BJ (cell line): ENCODE measurements at regions not wholly inside any gene's neighbourhood (a gene's known extent, or its start where the extent isn't known, plus 50 kb on each side); places are given as distances from the start of the nearest gene placed in this dataset. TPM values are rescaled to one million over a fixed set of nuclear protein-coding genes. Genes with fewer than 3 reads are reported as not detected.

Source experiments
- CTCF ChIA-PET: fragments of 350-600 bp; formaldehyde crosslinking; extraction: SDS; loops from one replicate; lab custom pipeline; 2021; ENCODE audit warnings: antibody characterized with exemption, inconsistent platforms; lab: Yijun Ruan, JAX
- POLR2A ChIA-PET: fragments of 300-600 bp; sonication (Branson Sonifier 250); formaldehyde crosslinking; extraction: SDS; loops from one replicate; lab custom pipeline; 2021; ENCODE audit warnings: antibody characterized with exemption; lab: Charles Lee
- DNase-seq: peaks from one replicate; pipeline ENCODE4 v3.0.0-alpha.2; 2011; ENCODE audit warnings: low read depth
- H3K27me3 ChIP-seq: 2 replicates; pipeline ENCODE4 v1.6.0; 2011; ENCODE audit warnings: low read length; ENCODE audit not compliant: control insufficient read depth, insufficient read depth
- H3K36me3 ChIP-seq: 2 replicates; pipeline ENCODE4 v1.5.1; 2011; ENCODE audit warnings: low read length; ENCODE audit not compliant: control insufficient read depth, insufficient read depth
- H3K4me3 ChIP-seq: 2 replicates; pipeline ENCODE4 v1.5.1; 2011; ENCODE audit warnings: low read depth, mild to moderate bottlenecking, control low read depth, low read length
- small RNA-seq: library from RNA; depleted of rRNA; stranded (forward); fragments of <200 nt; gene quantifications from one replicate; pipeline ENCODE3, GENCODE V24; 2012; ENCODE audit warnings: low replicate concordance, low read depth; ENCODE audit not compliant: insufficient read length
- TF ChIP-seq, protein P1 (sequence below): IDR thresholded peaks from 2 replicates; pipeline ENCODE4 v1.5.1; 2011; ENCODE audit warnings: low read depth, mild to moderate bottlenecking, control low read depth, inconsistent platforms, low read length, moderate library complexity; ENCODE audit not compliant: insufficient read depth

DNA sequence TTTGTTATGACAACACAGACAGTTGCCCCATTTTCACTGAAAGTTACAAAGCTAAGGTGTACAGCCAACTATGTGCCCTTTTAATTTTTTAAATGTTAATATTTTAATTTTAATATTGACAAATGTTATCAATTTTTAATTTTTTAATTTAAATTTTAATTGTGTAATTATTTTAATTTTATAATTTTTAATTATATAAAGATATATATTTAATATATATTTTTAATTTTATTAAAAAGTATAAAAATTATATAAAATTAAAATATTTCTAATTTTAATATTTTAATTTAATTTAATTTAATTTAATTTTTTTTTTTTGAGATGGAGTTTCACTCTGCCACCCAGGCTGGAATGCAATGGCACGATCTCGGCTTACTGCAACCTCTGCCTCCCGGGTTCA is 52.1 kb upstream of the ATP11B start:
- DNase-seq, result no peak
- ChIA-PET CTCF (interaction anchor here (1.1 kb wide), 1 partner anchor 15 kb away, joined by 3 read pairs; no protein-coding TSS in a partner anchor), POLR2A (no interaction called here)
- H3K36me3 ChIP-seq, result no peaks in the 10 kb centered on the region
- H3K4me3 ChIP-seq, result no peak overlapping the region
- TF ChIP-seq, protein P1, sequence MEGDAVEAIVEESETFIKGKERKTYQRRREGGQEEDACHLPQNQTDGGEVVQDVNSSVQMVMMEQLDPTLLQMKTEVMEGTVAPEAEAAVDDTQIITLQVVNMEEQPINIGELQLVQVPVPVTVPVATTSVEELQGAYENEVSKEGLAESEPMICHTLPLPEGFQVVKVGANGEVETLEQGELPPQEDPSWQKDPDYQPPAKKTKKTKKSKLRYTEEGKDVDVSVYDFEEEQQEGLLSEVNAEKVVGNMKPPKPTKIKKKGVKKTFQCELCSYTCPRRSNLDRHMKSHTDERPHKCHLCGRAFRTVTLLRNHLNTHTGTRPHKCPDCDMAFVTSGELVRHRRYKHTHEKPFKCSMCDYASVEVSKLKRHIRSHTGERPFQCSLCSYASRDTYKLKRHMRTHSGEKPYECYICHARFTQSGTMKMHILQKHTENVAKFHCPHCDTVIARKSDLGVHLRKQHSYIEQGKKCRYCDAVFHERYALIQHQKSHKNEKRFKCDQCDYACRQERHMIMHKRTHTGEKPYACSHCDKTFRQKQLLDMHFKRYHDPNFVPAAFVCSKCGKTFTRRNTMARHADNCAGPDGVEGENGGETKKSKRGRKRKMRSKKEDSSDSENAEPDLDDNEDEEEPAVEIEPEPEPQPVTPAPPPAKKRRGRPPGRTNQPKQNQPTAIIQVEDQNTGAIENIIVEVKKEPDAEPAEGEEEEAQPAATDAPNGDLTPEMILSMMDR, result no peak
- H3K27me3 ChIP-seq, result peaks cover 2% of the 10 kb centered on the region

Small RNA genes lying in the stretch of these regions (small RNA-seq; reads per million reads assigned to genes)
- gene RN7SKP265, result not detected
